HG02852 (cell line): ENCODE measurements at regions not wholly inside any gene's neighbourhood (a gene's known extent, or its start where the extent isn't known, plus 50 kb on each side); places are given as distances from the start of the nearest gene placed in this dataset.

Source experiments
- ATAC-seq: cut with Tn5 transposase; IDR thresholded peaks from one replicate; pipeline ENCODE4 v1.9.1; 2021; ENCODE audit warnings: mild to moderate bottlenecking, moderate library complexity; ENCODE audit not compliant: unreplicated experiment

GRCh38 chr20:11032611-11033010 lies 358.8 kb upstream of the JAG1 start:
- ATAC-seq: no peak

GRCh38 chr20:11034025-11034424 lies 360.2 kb upstream of the JAG1 start:
- no peak for ATAC-seq

- ATAC-seq: no peak
These were observed 361.4 kb upstream of the JAG1 start for GRCh38 chr20:11035211-11035610.

- ATAC-seq: no peak
These were observed 367.6 kb upstream of the JAG1 start for GRCh38 chr20:11041396-11041795.

GRCh38 chr20:11043001-11043400 lies 369.2 kb upstream of the JAG1 start:
- ATAC-seq: no peak

- no peak for ATAC-seq
These were observed 370.8 kb upstream of the JAG1 start for GRCh38 chr20:11044561-11044960.

- ATAC-seq: no peak
These were observed 371.8 kb upstream of the JAG1 start for GRCh38 chr20:11045412-11046175.

GRCh38 chr20:11047559-11047958 lies 373.8 kb upstream of the JAG1 start:
- ATAC-seq: no peak

- no peak for ATAC-seq
These were observed 374.9 kb upstream of the JAG1 start for GRCh38 chr20:11048739-11049138.

GRCh38 chr20:11050350-11050749 lies 376.6 kb upstream of the JAG1 start:
- no peak for ATAC-seq

- ATAC-seq: no peak
These were observed 377.3 kb upstream of the JAG1 start for GRCh38 chr20:11051136-11051535.

- no peak for ATAC-seq
These were observed 379.5 kb upstream of the JAG1 start for GRCh38 chr20:11053310-11053709.

GRCh38 chr20:11054266-11054993 lies 380.6 kb upstream of the JAG1 start:
- no peak for ATAC-seq

- ATAC-seq: no peak
These were observed 382.6 kb upstream of the JAG1 start for GRCh38 chr20:11056414-11056813.

- no peak for ATAC-seq
These were observed 383.8 kb upstream of the JAG1 start for GRCh38 chr20:11057624-11058023.

- ATAC-seq: no peak
These were observed 385.9 kb upstream of the JAG1 start for GRCh38 chr20:11059659-11060058.

GRCh38 chr20:11060423-11061185 lies 386.8 kb upstream of the JAG1 start:
- no peak for ATAC-seq

- ATAC-seq: no peak
These were observed 389.6 kb upstream of the JAG1 start for GRCh38 chr20:11063444-11063843.

GRCh38 chr20:11064946-11065345 lies 391.1 kb upstream of the JAG1 start:
- ATAC-seq: no peak

GRCh38 chr20:11067359-11067758 lies 393.6 kb upstream of the JAG1 start:
- ATAC-seq: no peak

- ATAC-seq: no peak
These were observed 399.2 kb upstream of the JAG1 start for GRCh38 chr20:11072982-11073381.
